ENCODE measurements at regions not wholly inside any gene's neighbourhood (a gene's known extent, or its start where the extent isn't known, plus 50 kb on each side); places are given as distances from the start of the nearest gene placed in this dataset.

DNA sequence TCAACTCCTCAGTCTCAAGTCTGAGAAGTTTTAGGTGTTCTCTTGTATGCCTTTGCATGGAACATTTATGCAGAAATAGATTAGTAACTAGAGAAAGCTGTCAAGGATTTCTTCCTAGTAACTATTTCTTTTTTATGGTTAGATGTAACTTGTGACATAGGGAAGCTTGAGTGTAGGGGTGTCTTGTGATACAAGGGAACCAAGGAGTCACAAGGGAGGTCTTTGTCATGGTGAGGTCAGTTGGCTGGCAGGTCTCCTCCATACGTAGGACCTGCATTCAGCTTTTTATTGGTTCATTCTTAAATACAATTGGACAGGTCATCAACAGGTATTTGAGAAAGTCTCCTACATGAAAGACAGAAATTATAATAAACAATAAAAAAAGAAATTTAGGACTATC, 394.0 kb upstream of the CCDC196 start:
- no peak for TF ChIP-seq EZH2 (IDR thresholded peaks at IDR 0.05; ENCODE audit: low read length, missing control alignments)
- TF ChIP-seq, protein P1, sequence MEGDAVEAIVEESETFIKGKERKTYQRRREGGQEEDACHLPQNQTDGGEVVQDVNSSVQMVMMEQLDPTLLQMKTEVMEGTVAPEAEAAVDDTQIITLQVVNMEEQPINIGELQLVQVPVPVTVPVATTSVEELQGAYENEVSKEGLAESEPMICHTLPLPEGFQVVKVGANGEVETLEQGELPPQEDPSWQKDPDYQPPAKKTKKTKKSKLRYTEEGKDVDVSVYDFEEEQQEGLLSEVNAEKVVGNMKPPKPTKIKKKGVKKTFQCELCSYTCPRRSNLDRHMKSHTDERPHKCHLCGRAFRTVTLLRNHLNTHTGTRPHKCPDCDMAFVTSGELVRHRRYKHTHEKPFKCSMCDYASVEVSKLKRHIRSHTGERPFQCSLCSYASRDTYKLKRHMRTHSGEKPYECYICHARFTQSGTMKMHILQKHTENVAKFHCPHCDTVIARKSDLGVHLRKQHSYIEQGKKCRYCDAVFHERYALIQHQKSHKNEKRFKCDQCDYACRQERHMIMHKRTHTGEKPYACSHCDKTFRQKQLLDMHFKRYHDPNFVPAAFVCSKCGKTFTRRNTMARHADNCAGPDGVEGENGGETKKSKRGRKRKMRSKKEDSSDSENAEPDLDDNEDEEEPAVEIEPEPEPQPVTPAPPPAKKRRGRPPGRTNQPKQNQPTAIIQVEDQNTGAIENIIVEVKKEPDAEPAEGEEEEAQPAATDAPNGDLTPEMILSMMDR (conservative IDR thresholded peaks at IDR 0.05 in 1 of 2, IDR thresholded peaks at IDR 0.05 in 1 of 2; ENCODE audit: low read depth in 1 of 2, low read length in 2 of 2) = no peak

Data from fibroblast of lung (primary cell).